HCT116 (cell line): ENCODE measurements at regions not wholly inside any gene's neighbourhood (a gene's known extent, or its start where the extent isn't known, plus 50 kb on each side); places are given as distances from the start of the nearest gene placed in this dataset.

ENCODE experiments used
- ATAC-seq: fragments of 200-7000 bp; cut with Tn5 transposase; 2 replicates; pipeline ENCODE4 v1.9.1; 2020; ENCODE audit warnings: mild to moderate bottlenecking, moderate library complexity
- BruUV-seq: library from RNA; stranded (reverse); fragments of 400-500 nt; replicated peaks from 2 replicates; lab custom pipeline; 2021; lab: Mats Ljungman, UMichigan
- CTCF ChIA-PET: fragments of 300-600 bp; sonication (Branson Sonifier 250); formaldehyde crosslinking; loops from one replicate; lab custom pipeline; 2021; ENCODE audit warnings: antibody characterized with exemption; lab: Charles Lee
- POLR2A ChIA-PET: fragments of 300-600, 350-600 bp; sonication (Branson Sonifier 250); formaldehyde crosslinking; loops from one replicate; lab custom pipeline; 2021; ENCODE audit warnings: antibody characterized with exemption; lab: Charles Lee
- RAD21 ChIA-PET, 2 experiments: fragments of 300-600 bp; sonication (Branson Sonifier 250); formaldehyde crosslinking; loops; one replicate each; lab custom pipeline; 2023; ENCODE audit warnings: low total read pairs in 2 of 2; ENCODE audit not compliant: uncharacterized antibody in 2 of 2, unreplicated experiment in 2 of 2, low non-redundant PET in 1 of 2; lab: Charles Lee
- DNase-seq: peaks from one replicate; pipeline ENCODE4 v3.0.0-alpha.2; 2010; ENCODE audit warnings: low read depth, low spot score
- H2AFZ ChIP-seq: fragments of 200-600 bp; shearing (Covaris generic), sonication (generic); 2 replicates; pipeline ENCODE4 v1.6.1; 2017; ENCODE audit warnings: low read depth, mixed run types, mixed read lengths, antibody characterized with exemption, low read length; ENCODE audit not compliant: poor library complexity, severe bottlenecking
- H3K27ac ChIP-seq: 2 replicates; pipeline ENCODE4 v1.5.1; 2012; ENCODE audit warnings: low read depth, low read length
- H3K27me3 ChIP-seq: fragments of 200-600 bp; sonication (generic); 2 replicates; pipeline ENCODE4 v1.6.1; 2016; ENCODE audit warnings: mixed run types, low read length, mixed read lengths; ENCODE audit not compliant: insufficient read depth
- H3K36me3 ChIP-seq, 2 experiments: fragments of 200-500 bp in 1 of 2; fragments of 200-600 bp in 1 of 2; sonication (Bioruptor generic) in 1 of 2; sonication (generic) in 1 of 2; 2 replicates each; pipeline versions ENCODE4 v1.5.1 to v1.6.1; 2014 to 2016; ENCODE audit warnings: low read length in 2 of 2, inconsistent platforms in 1 of 2, mixed read lengths in 1 of 2, mixed run types in 1 of 2; ENCODE audit not compliant: insufficient read depth in 2 of 2, control insufficient read depth in 1 of 2
- H3K4me1 ChIP-seq, 2 experiments: fragments of 200-600 bp in 1 of 2; sonication (generic) in 1 of 2; 2 replicates each; pipeline versions ENCODE4 v1.5.1 to v1.6.1; 2012 to 2017; ENCODE audit warnings: low read length in 2 of 2, inconsistent platforms in 1 of 2, mild to moderate bottlenecking in 1 of 2, mixed read lengths in 1 of 2, mixed run types in 1 of 2, moderate library complexity in 1 of 2; ENCODE audit not compliant: insufficient read depth in 2 of 2, control insufficient read depth in 1 of 2
- H3K4me2 ChIP-seq: fragments of 200-600 bp; sonication (generic); 2 replicates; pipeline ENCODE4 v1.6.1; 2017; ENCODE audit warnings: mixed run types, low read length, mixed read lengths
- H3K4me3 ChIP-seq, 2 experiments: fragments of 200-600 bp in 1 of 2; sonication (generic) in 1 of 2; replicated peaks in 1 of 2; 2 replicates each; pipeline ENCODE4 v1.5.1; 2011 to 2016; ENCODE audit warnings: low read length in 2 of 2, control low read depth in 1 of 2, low read depth in 1 of 2, mild to moderate bottlenecking in 1 of 2, mixed read lengths in 1 of 2, mixed run types in 1 of 2
- H3K79me2 ChIP-seq: fragments of 200-600 bp; sonication (generic); 2 replicates; pipeline ENCODE4 v1.6.1; 2017; ENCODE audit warnings: mild to moderate bottlenecking, mixed run types, low read length, moderate library complexity, mixed read lengths; ENCODE audit not compliant: insufficient read depth
- H3K9ac ChIP-seq: fragments of 200-600 bp; sonication (generic); 2 replicates; pipeline ENCODE4 v1.6.1; 2016; ENCODE audit warnings: low read length, mixed read lengths
- H3K9me2 ChIP-seq: fragments of 200-600 bp; sonication (generic), shearing (Covaris generic); 2 replicates; pipeline ENCODE4 v1.6.1; 2017; ENCODE audit warnings: mixed run types, mild to moderate bottlenecking, moderate library complexity; ENCODE audit not compliant: insufficient read depth
- H3K9me3 ChIP-seq, 2 experiments: fragments of 200-500 bp in 1 of 2; fragments of 200-600 bp in 1 of 2; sonication (Bioruptor generic) in 1 of 2; sonication (generic) in 1 of 2; 2 replicates each; pipeline ENCODE4 v1.6.1; 2014 to 2017; ENCODE audit warnings: low read length in 2 of 2, mixed read lengths in 2 of 2, inconsistent platforms in 1 of 2, low read depth in 1 of 2, mild to moderate bottlenecking in 1 of 2, mixed run types in 1 of 2, moderate library complexity in 1 of 2; ENCODE audit not compliant: control insufficient read depth in 1 of 2, insufficient read depth in 1 of 2
- H4K20me1 ChIP-seq: fragments of 200-600 bp; sonication (generic), shearing (Covaris generic); 2 replicates; pipeline ENCODE4 v1.6.1; 2017; ENCODE audit warnings: mixed run types, mild to moderate bottlenecking, moderate library complexity; ENCODE audit not compliant: insufficient read depth
- ATF3 ChIP-seq: IDR thresholded peaks from 2 replicates; pipeline ENCODE4 v1.6.1; 2012
- CBX3 ChIP-seq: IDR thresholded peaks from 2 replicates; pipeline ENCODE4 v1.6.1; 2012; ENCODE audit warnings: low read depth
- EGR1 ChIP-seq: IDR thresholded peaks from 2 replicates; pipeline ENCODE4 v1.6.1; 2012; ENCODE audit warnings: low read depth
- EZH2 ChIP-seq: fragments of 200-600 bp; sonication (generic); IDR thresholded peaks from 2 replicates; pipeline ENCODE4 v1.6.1; 2017; ENCODE audit warnings: antibody characterized with exemption, mixed run types
- FOSL1 ChIP-seq: IDR thresholded peaks from 2 replicates; pipeline ENCODE4 v1.6.1; 2012; ENCODE audit warnings: low read depth
- JUND ChIP-seq: IDR thresholded peaks from 2 replicates; pipeline ENCODE4 v1.6.1; 2012
- POLR2AphosphoS5 ChIP-seq: IDR thresholded peaks from 2 replicates; pipeline ENCODE4 v1.6.1; 2011; ENCODE audit warnings: mild to moderate bottlenecking, low read depth, low read length, moderate library complexity
- REST ChIP-seq: IDR thresholded peaks from 2 replicates; pipeline ENCODE4 v1.6.1; 2012; ENCODE audit warnings: low read depth
- SIN3A ChIP-seq: IDR thresholded peaks from 2 replicates; pipeline ENCODE4 v1.6.1; 2012; ENCODE audit warnings: low read depth
- SP1 ChIP-seq: IDR thresholded peaks from 2 replicates; pipeline ENCODE4 v1.6.1; 2012; ENCODE audit warnings: low read depth
- SRF ChIP-seq: IDR thresholded peaks from 2 replicates; pipeline ENCODE4 v1.6.1; 2012; ENCODE audit warnings: low read depth
- YY1 ChIP-seq: IDR thresholded peaks from 2 replicates; pipeline ENCODE4 v1.6.1; 2011; ENCODE audit warnings: low read length, low read depth, moderate library complexity, mild to moderate bottlenecking; ENCODE audit not compliant: insufficient replicate concordance; ENCODE audit errors: extremely low read depth
- ZBTB33 ChIP-seq: IDR thresholded peaks from 2 replicates; pipeline ENCODE4 v1.6.1; 2011; ENCODE audit warnings: mild to moderate bottlenecking, low read length, moderate library complexity; ENCODE audit not compliant: insufficient replicate concordance; ENCODE audit errors: extremely low read depth
- ZFX ChIP-seq: fragments of 450-650 bp; IDR thresholded peaks from 2 replicates; pipeline ENCODE4 v1.6.1; 2017
- ZNF274 ChIP-seq: fragments of 200-500 bp; sonication (Bioruptor generic); IDR thresholded peaks from 2 replicates; pipeline ENCODE4 v1.6.1; 2014; ENCODE audit warnings: mild to moderate bottlenecking, low read depth, low read length, inconsistent platforms
- intact Hi-C: fragments of 100-400 bp; cut with micrococcal nuclease; formaldehyde crosslinking; loops from 2 replicates; pipeline ENCODE4 v1.10.0; 2022
- TF ChIP-seq, protein P1 (sequence below): IDR thresholded peaks from 2 replicates; pipeline ENCODE4 v1.6.1; 2012

- no peaks in the 10 kb centered on the region for H4K20me1 ChIP-seq
- ChIA-PET RAD21 (no interaction called here), POLR2A (no interaction called here), CTCF (no interaction called here)
- H3K36me3 ChIP-seq = no peaks in the 10 kb centered on the region
- no peak overlapping the region for H2AFZ ChIP-seq
- no peak overlapping the region for H3K4me3 ChIP-seq
- intact Hi-C loops = no loop called here
- ATAC-seq = no peak
- no peak for DNase-seq
- no peaks in the 10 kb centered on the region for H3K79me2 ChIP-seq
- TF ChIP-seq ZNF274 = no peak
- no peak for TF ChIP-seq JUND
- no peak for TF ChIP-seq REST
- no peak for TF ChIP-seq EGR1
- no peak for TF ChIP-seq ZFX
- TF ChIP-seq, protein P1, sequence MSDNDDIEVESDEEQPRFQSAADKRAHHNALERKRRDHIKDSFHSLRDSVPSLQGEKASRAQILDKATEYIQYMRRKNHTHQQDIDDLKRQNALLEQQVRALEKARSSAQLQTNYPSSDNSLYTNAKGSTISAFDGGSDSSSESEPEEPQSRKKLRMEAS = no peak
- no peak for TF ChIP-seq SP1
- no peak for TF ChIP-seq YY1
- TF ChIP-seq EZH2 = no peak
- TF ChIP-seq SIN3A = no peak
- no peak for TF ChIP-seq ATF3
- no peak for TF ChIP-seq SRF
- no peak for TF ChIP-seq FOSL1
- no peak for TF ChIP-seq ZBTB33
- TF ChIP-seq CBX3 = no peak
- TF ChIP-seq POLR2AphosphoS5 = no peak
- H3K9me3 ChIP-seq = no peaks in the 10 kb centered on the region
- H3K4me1 ChIP-seq = no peaks in the 10 kb centered on the region
- H3K9ac ChIP-seq = no peak overlapping the region
- no peak overlapping the region for H3K27ac ChIP-seq
- no peaks in the 10 kb centered on the region for H3K27me3 ChIP-seq
- H3K4me2 ChIP-seq = no peak overlapping the region
- H3K9me2 ChIP-seq = no peaks in the 10 kb centered on the region
- BruUV-seq = no TSS peak
These were observed 446.4 kb upstream of the PTGER4 start for GRCh38 chr5:40233268-40233667.
